Thyroid gland (tissue), 4 donors: ENCODE measurements at regions not wholly inside any gene's neighbourhood (a gene's known extent, or its start where the extent isn't known, plus 50 kb on each side); places are given as distances from the start of the nearest gene placed in this dataset.

Source experiments
- DNase-seq, 2 donors: peaks; one replicate each; pipeline ENCODE4 v3.0.0-alpha.2; 2019
- H3K27ac ChIP-seq, 3 donors: fragments of 200-600 bp; sonication (generic); 1 replicate in 2 of 3; 2 replicates in 1 of 3; pipeline ENCODE4 v1.5.1; 2016 to 2019; ENCODE audit warnings: mild to moderate bottlenecking in 1 of 3, moderate library complexity in 1 of 3
- H3K27me3 ChIP-seq: fragments of 200-600 bp; sonication (generic); one replicate; pipeline ENCODE4 v1.5.1; 2019
- H3K36me3 ChIP-seq, 2 donors: fragments of 200-600 bp; sonication (generic); one replicate each; pipeline ENCODE4 v1.5.1; 2016 to 2019
- H3K4me1 ChIP-seq, 2 donors: fragments of 200-600 bp; sonication (generic); one replicate each; pipeline ENCODE4 v1.5.1; 2017 to 2019
- H3K4me3 ChIP-seq, 3 donors: fragments of 200-600 bp; sonication (generic); replicated peaks in 1 of 3; 1 replicate in 2 of 3; 2 replicates in 1 of 3; pipeline ENCODE4 v1.5.1; 2016; ENCODE audit warnings: mild to moderate bottlenecking in 1 of 3
- H3K9me3 ChIP-seq: fragments of 200-600 bp; sonication (generic); one replicate; pipeline ENCODE4 v1.5.1; 2017
- POLR2A ChIP-seq, 2 donors: fragments of 450-650 bp; IDR thresholded peaks; one replicate each; pipeline ENCODE4 v1.6.1; 2017; ENCODE audit warnings: antibody characterized with exemption in 2 of 2, mild to moderate bottlenecking in 2 of 2, moderate library complexity in 1 of 2
- WGBS, 2 donors: methylation state at CpG; one replicate each; pipeline ENCODE4 v1.1.5; 2017; 5-methylcytosine and 5-hydroxymethylcytosine counted together
- intact Hi-C: fragments of 100-400 bp; cut with DNase I; formaldehyde crosslinking; loops from one replicate; pipeline ENCODE4 v1.15.1; 2023
- TF ChIP-seq, protein P1 (sequence below), 6 experiments: fragments of 200-600 bp in 3 of 6; fragments of 450-650 bp in 3 of 6; sonication (generic) in 3 of 6; IDR thresholded peaks; one replicate each; pipeline ENCODE4 v1.5.1; 2016 to 2019; ENCODE audit warnings: antibody characterized with exemption in 6 of 6, mild to moderate bottlenecking in 2 of 6, inconsistent platforms in 1 of 6, moderate library complexity in 1 of 6

DNA sequence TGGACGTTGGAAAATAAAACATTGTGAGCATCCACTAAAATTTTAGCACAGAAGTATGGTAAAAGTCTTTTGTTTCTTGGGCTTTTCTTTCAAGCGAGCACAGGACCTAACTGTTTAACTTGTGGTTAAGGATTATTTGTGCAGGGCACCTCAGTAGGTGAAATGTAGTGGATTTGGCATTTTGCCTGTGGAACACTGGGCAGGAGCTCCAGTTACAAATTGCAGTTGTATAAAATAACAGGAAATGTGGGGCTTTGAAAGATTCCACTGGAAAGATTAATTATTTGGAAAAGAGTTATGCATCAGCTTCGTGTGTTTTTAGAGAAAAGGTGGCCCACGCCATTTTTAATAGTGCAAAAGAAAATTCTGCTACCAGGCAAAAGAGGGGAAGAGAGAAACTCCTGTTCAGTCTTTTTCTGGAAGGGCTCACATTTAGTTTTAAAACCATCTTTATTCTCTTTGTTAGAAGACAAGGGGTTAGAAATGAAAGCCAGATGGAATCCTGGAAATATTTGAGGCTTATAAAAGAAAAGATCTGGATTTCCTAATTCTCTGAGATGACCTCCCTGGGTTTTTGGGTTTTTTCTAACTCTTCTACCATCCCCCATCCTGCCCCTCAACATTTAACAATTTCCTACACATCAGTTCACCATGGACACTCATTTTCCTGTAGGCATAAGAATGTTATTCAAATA lies 144.3 kb upstream of the SERTAD2 start:
- Histone ChIP-seq H3K27me3 (no peaks in the 10 kb centered on the region), H3K4me3 (no peak overlapping the region), H3K36me3 (no peaks in the 10 kb centered on the region), H3K9me3 (no peaks in the 10 kb centered on the region), H3K27ac (peak overlapping the region in 1 of 3 donors; percentile 0), H3K4me1 (peaks cover 10 to 11% of the 10 kb centered on the region in 2 donors)
- intact Hi-C loops, result no loop called here
- peak; percentile 41 to 45 for DNase-seq
- 21 to 24% methylated on average over 4 of the region's 4 CpGs for WGBS, 2 donors
- TF ChIP-seq POLR2A (IDR thresholded peaks at IDR 0.05), result no peak
- TF ChIP-seq, protein P1, sequence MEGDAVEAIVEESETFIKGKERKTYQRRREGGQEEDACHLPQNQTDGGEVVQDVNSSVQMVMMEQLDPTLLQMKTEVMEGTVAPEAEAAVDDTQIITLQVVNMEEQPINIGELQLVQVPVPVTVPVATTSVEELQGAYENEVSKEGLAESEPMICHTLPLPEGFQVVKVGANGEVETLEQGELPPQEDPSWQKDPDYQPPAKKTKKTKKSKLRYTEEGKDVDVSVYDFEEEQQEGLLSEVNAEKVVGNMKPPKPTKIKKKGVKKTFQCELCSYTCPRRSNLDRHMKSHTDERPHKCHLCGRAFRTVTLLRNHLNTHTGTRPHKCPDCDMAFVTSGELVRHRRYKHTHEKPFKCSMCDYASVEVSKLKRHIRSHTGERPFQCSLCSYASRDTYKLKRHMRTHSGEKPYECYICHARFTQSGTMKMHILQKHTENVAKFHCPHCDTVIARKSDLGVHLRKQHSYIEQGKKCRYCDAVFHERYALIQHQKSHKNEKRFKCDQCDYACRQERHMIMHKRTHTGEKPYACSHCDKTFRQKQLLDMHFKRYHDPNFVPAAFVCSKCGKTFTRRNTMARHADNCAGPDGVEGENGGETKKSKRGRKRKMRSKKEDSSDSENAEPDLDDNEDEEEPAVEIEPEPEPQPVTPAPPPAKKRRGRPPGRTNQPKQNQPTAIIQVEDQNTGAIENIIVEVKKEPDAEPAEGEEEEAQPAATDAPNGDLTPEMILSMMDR (IDR thresholded peaks at IDR 0.05), result no peak

DNA sequence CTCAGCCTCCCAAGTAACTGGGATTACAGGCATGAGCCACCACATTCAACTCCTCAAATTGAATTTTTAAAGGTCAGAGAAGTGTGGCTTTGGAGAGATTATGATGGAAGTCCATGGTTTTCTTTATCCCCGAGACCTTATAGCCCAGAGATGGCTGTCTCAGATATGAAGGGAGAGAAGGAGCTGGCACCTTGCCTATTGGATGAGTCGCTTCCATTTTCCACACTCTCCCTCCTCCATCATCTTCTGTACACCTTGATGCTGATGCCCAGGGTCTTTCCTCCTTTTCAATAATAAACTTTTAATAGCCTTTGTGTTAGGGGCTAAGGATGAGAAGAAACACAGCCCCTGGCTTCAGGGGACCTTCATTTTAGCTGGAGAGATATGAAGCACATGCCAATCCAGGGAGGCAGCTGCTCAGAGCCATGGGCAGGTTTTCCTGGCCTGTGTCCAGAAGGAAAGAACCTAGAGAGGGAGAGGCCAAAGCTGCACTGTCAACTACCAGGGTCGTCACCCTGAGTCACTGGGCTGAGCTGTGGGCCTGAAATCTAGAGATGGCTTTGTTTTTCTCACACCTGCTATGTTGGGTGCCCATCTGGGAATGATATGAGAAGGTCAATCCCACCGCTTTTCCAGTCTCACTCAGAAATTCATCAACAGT lies 146.0 kb upstream of the SERTAD2 start:
- intact Hi-C loops, result no loop called here
- H3K36me3 ChIP-seq, result no peaks in the 10 kb centered on the region
- no peak for DNase-seq
- no peaks in the 10 kb centered on the region for H3K27me3 ChIP-seq
- TF ChIP-seq, protein P1 (IDR thresholded peaks at IDR 0.05), result no peak
- no peak for TF ChIP-seq POLR2A (IDR thresholded peaks at IDR 0.05)
- peaks cover 10 to 11% of the 10 kb centered on the region in 2 donors for H3K4me1 ChIP-seq
- no peak overlapping the region for H3K27ac ChIP-seq
- no peaks in the 10 kb centered on the region for H3K9me3 ChIP-seq
- 86 to 89% methylated on average over 4 of the region's 4 CpGs for WGBS, 2 donors
- no peak overlapping the region for H3K4me3 ChIP-seq

DNA sequence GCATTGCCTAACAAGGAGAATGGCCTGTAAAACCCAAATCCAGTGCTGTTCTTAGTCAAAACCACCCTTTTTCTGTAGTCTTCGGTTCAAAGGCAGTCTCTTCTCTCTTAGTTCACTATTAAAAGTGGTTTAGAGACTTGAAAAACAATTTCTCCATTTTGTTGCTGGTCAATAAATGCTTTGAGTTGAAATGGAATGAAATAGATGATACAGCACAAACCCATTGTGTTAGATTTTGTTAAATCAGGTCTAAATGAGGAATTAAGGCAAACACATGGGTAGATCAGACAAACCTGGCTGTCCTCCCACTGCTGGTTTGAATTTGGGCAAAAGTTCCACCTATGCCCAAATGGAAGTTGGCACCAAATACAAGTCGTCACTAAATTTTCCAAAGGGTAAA lies 150.1 kb upstream of the SERTAD2 start:
- intact Hi-C loops, result no loop called here
- no peaks in the 10 kb centered on the region for H3K4me1 ChIP-seq
- 93 to 95% methylated on average over 2 of the region's 2 CpGs for WGBS, 2 donors
- H3K27ac ChIP-seq, result no peak overlapping the region
- DNase-seq, result no peak
- H3K4me3 ChIP-seq, result no peak overlapping the region
- H3K36me3 ChIP-seq, result no peaks in the 10 kb centered on the region
- H3K27me3 ChIP-seq, result no peaks in the 10 kb centered on the region
- TF ChIP-seq, protein P1 (IDR thresholded peaks at IDR 0.05), result no peak
- TF ChIP-seq POLR2A (IDR thresholded peaks at IDR 0.05), result no peak
- H3K9me3 ChIP-seq, result no peaks in the 10 kb centered on the region

DNA sequence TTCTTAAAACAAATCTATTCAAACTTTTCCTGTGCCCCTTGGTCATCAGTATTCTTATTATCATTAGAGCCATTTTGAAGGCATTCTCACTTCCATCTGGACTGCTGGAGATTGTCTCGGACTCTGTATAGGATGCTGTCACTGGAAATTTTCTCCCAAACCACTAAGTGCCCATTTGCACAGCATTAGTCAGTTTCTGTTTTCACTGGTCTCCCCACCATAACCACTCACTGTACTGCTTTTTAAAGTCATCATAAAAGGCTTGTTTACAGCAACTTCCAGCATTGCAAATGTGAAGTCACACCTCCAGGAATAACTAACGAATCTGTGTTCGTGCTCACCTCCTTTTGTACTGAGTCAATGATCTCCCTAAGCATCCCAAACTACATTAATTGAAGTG lies 150.9 kb upstream of the SERTAD2 start:
- no peak overlapping the region for H3K4me3 ChIP-seq
- no peaks in the 10 kb centered on the region for H3K27me3 ChIP-seq
- no peaks in the 10 kb centered on the region for H3K36me3 ChIP-seq
- intact Hi-C loops, result no loop called here
- no peak overlapping the region for H3K27ac ChIP-seq
- TF ChIP-seq, protein P1 (IDR thresholded peaks at IDR 0.05), result no peak
- no peak for TF ChIP-seq POLR2A (IDR thresholded peaks at IDR 0.05)
- DNase-seq, result no peak
- H3K9me3 ChIP-seq, result no peaks in the 10 kb centered on the region
- WGBS, 2 donors, result 90 to 94% methylated on average over 3 of the region's 3 CpGs
- H3K4me1 ChIP-seq, result no peaks in the 10 kb centered on the region

DNA sequence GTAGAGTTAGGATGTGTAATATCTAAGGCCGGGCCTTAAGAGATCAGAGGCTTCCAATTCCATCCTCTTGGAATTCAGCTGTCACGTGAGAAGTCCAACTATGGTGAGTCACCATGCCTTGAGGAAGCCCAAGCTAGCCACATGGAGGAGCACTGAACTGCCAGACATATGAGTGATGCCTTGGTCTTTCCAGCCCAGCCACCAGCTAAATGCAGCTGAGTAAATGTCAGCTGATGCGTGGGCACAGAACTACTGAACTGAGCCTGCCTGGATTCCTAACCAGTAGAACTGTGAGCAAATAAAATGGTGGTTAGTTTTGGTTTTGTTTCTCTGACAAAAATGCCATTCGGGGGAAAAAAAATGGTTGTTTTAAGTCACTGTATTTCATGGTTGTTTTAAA lies 153.7 kb upstream of the SERTAD2 start:
- WGBS, 2 donors, result 80 to 89% methylated on average over 4 of the region's 4 CpGs
- intact Hi-C loops, result no loop called here
- H3K4me3 ChIP-seq, result no peak overlapping the region
- no peak for DNase-seq
- H3K4me1 ChIP-seq, result peaks cover 0 to 4% of the 10 kb centered on the region in 2 donors
- H3K27me3 ChIP-seq, result no peaks in the 10 kb centered on the region
- TF ChIP-seq, protein P1 (IDR thresholded peaks at IDR 0.05), result no peak
- no peaks in the 10 kb centered on the region for H3K36me3 ChIP-seq
- H3K9me3 ChIP-seq, result no peaks in the 10 kb centered on the region
- H3K27ac ChIP-seq, result no peak overlapping the region
